Suprapubic skin (tissue), 4 donors: ENCODE measurements at regions not wholly inside any gene's neighbourhood (a gene's known extent, or its start where the extent isn't known, plus 50 kb on each side); places are given as distances from the start of the nearest gene placed in this dataset.

ENCODE experiments used
- DNase-seq, 2 donors: peaks; one replicate each; pipeline ENCODE4 v3.0.0-alpha.2; 2019; ENCODE audit warnings: low spot score in 2 of 2
- H3K27ac ChIP-seq: fragments of 200-600 bp; sonication (generic); one replicate; pipeline ENCODE4 v1.5.1; 2019
- H3K27me3 ChIP-seq: fragments of 200-600 bp; sonication (generic); one replicate; pipeline ENCODE4 v1.5.1; 2019
- H3K36me3 ChIP-seq: fragments of 200-600 bp; sonication (generic); one replicate; pipeline ENCODE4 v1.5.1; 2019
- H3K4me1 ChIP-seq: fragments of 200-600 bp; sonication (generic); one replicate; pipeline ENCODE4 v1.5.1; 2019
- H3K4me3 ChIP-seq: fragments of 200-600 bp; sonication (generic); one replicate; pipeline ENCODE4 v1.5.1; 2019; ENCODE audit warnings: mild to moderate bottlenecking
- H3K9me3 ChIP-seq: fragments of 200-600 bp; sonication (generic); one replicate; pipeline ENCODE4 v1.5.1; 2019
- EP300 ChIP-seq: sonication (generic); formaldehyde crosslinking; IDR thresholded peaks from one replicate; pipeline ENCODE4 v1.6.1; 2017; ENCODE audit warnings: antibody characterized with exemption
- POLR2A ChIP-seq, 2 donors: fragments of 450-650 bp; IDR thresholded peaks; one replicate each; pipeline ENCODE4 v1.6.1; 2017; ENCODE audit warnings: antibody characterized with exemption in 2 of 2, mild to moderate bottlenecking in 2 of 2, moderate library complexity in 2 of 2
- POLR2AphosphoS5 ChIP-seq, 3 donors: sonication (generic); formaldehyde crosslinking; IDR thresholded peaks; one replicate each; pipeline ENCODE4 v1.6.1; 2017; ENCODE audit warnings: antibody characterized with exemption in 3 of 3
- WGBS: methylation state at CpG from one replicate; pipeline ENCODE4 v1.1.5; 2018; 5-methylcytosine and 5-hydroxymethylcytosine counted together
- TF ChIP-seq, protein P1 (sequence below), 2 donors: fragments of 200-600 bp in 1 of 2; fragments of 450-650 bp in 1 of 2; sonication (generic) in 1 of 2; IDR thresholded peaks; one replicate each; pipeline ENCODE4 v1.5.1; 2016 to 2019; ENCODE audit warnings: antibody characterized with exemption in 2 of 2, mild to moderate bottlenecking in 1 of 2, moderate library complexity in 1 of 2

DNA sequence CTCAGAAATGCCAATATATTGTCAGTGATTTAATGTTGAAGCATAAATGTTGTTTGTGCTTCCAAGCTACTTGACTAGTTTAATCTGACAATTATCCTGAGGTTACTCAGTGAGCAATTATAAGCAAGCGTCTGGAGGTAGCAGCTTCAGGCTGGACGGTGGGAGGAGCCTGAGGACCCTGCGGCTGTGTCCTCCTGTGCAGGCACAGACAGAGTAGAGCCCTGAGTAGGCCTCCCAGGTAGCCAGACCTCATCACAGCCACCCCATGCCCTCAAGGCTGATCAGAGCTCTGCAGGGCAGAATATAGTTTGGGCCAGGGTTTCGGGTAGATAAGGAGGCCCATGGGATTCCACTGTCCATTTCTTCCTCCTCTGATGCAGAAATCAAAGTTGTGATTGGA is 153.6 kb downstream of the DRD1 start:
- WGBS: 91% methylated on average over 4 of the region's 4 CpGs
- Histone ChIP-seq H3K4me1 (no peaks in the 10 kb centered on the region), H3K9me3 (peaks cover 3% of the 10 kb centered on the region), H3K27ac (no peak overlapping the region), H3K4me3 (no peak overlapping the region), H3K36me3 (no peaks in the 10 kb centered on the region), H3K27me3 (peaks cover 3% of the 10 kb centered on the region)
- TF ChIP-seq, protein P1, sequence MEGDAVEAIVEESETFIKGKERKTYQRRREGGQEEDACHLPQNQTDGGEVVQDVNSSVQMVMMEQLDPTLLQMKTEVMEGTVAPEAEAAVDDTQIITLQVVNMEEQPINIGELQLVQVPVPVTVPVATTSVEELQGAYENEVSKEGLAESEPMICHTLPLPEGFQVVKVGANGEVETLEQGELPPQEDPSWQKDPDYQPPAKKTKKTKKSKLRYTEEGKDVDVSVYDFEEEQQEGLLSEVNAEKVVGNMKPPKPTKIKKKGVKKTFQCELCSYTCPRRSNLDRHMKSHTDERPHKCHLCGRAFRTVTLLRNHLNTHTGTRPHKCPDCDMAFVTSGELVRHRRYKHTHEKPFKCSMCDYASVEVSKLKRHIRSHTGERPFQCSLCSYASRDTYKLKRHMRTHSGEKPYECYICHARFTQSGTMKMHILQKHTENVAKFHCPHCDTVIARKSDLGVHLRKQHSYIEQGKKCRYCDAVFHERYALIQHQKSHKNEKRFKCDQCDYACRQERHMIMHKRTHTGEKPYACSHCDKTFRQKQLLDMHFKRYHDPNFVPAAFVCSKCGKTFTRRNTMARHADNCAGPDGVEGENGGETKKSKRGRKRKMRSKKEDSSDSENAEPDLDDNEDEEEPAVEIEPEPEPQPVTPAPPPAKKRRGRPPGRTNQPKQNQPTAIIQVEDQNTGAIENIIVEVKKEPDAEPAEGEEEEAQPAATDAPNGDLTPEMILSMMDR (IDR thresholded peaks at IDR 0.05): no peak
- TF ChIP-seq EP300 (no peak), POLR2AphosphoS5 (IDR thresholded peaks at IDR 0.05) (no peak), POLR2A (IDR thresholded peaks at IDR 0.05) (no peak)
- DNase-seq: no peak

DNA sequence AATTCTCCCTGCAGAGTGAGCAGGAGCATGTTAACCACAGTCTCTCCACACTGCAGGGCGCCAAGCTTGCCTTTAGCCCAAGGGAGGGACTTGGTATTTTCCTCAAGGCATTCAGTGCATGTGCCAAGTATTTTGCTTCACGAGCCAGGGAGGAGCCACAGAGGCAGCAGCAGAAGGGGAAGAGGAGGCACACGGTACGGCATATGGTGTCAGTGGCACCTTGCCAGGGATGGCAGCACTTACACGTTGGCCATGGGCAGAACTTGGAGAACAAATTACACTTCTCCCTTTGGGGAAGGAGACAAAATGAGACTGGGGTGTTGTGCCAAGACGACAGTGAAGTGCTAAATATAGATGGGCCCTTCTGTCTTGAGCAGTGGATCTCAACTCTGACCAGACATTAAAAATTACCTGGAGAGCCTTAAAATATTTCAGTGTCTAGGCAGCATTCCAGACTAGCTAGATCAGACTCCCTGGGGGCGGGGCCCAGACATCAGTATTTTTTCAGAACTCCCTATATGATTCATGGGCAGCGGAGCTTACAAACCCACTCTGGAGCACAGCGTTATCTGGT is 155.8 kb downstream of the DRD1 start:
- Histone ChIP-seq H3K27me3 (no peaks in the 10 kb centered on the region), H3K4me3 (no peak overlapping the region), H3K36me3 (no peaks in the 10 kb centered on the region), H3K27ac (no peak overlapping the region), H3K9me3 (no peaks in the 10 kb centered on the region), H3K4me1 (no peaks in the 10 kb centered on the region)
- DNase-seq: no peak
- no peak for TF ChIP-seq POLR2A (IDR thresholded peaks at IDR 0.05)
- TF ChIP-seq POLR2AphosphoS5 (IDR thresholded peaks at IDR 0.05): no peak
- 27% methylated on average over 9 of the region's 9 CpGs for WGBS

DNA sequence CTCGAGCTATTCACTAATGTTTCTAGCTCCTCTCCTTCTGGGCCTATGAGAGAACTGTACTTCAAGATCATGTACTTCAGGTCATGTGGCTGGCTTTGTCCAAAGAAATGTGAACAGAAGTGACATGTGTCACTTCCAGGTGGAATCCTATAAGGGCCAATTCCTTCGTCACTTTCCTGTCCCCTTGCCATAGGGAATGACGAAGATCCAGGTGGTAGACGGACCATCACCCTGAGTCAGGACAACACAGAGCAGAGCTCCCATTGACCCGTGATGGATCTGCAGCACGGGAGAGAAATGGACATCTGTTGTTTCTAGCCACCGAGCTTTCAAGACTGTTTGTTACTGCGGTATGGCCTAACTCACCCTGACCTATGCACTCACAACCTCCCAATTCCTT is 157.0 kb downstream of the DRD1 start:
- Histone ChIP-seq H3K4me3 (no peak overlapping the region), H3K27me3 (no peaks in the 10 kb centered on the region), H3K9me3 (no peaks in the 10 kb centered on the region), H3K4me1 (no peaks in the 10 kb centered on the region), H3K27ac (no peak overlapping the region), H3K36me3 (no peaks in the 10 kb centered on the region)
- WGBS: 91% methylated on average over 8 of the region's 8 CpGs
- TF ChIP-seq EP300 (no peak), POLR2AphosphoS5 (IDR thresholded peaks at IDR 0.05) (no peak), POLR2A (IDR thresholded peaks at IDR 0.05) (no peak)
- TF ChIP-seq, protein P1 (IDR thresholded peaks at IDR 0.05): no peak
- DNase-seq: no peak

DNA sequence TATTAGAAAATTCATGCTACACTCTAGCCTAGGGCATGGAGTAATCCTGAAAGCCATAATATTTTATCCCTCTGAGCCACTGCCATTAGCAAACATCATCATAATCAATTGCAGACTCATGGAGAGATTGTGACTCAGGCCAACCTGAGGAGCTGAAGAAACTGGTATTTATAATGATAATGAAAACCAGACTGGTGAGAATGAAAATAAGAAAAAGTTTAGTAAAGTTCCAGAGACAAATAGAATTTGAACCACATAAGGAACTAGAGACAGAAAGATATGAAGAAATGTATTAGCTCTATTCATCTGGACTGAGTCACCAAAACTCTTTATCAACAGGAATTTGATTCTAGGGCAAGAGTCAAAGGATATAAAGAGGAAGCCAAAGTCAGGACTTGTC is 158.7 kb downstream of the DRD1 start:
- Histone ChIP-seq H3K27me3 (no peaks in the 10 kb centered on the region), H3K36me3 (no peaks in the 10 kb centered on the region), H3K9me3 (no peaks in the 10 kb centered on the region), H3K4me3 (no peak overlapping the region), H3K4me1 (no peaks in the 10 kb centered on the region), H3K27ac (no peak overlapping the region)
- TF ChIP-seq, protein P1 (IDR thresholded peaks at IDR 0.05): no peak
- TF ChIP-seq EP300 (no peak), POLR2A (IDR thresholded peaks at IDR 0.05) (no peak), POLR2AphosphoS5 (IDR thresholded peaks at IDR 0.05) (no peak)
- DNase-seq: no peak

- Histone ChIP-seq H3K27ac (no peak overlapping the region), H3K9me3 (no peaks in the 10 kb centered on the region), H3K36me3 (no peaks in the 10 kb centered on the region), H3K4me3 (no peak overlapping the region), H3K27me3 (no peaks in the 10 kb centered on the region), H3K4me1 (no peaks in the 10 kb centered on the region)
- DNase-seq: no peak
- no peak for TF ChIP-seq POLR2A (IDR thresholded peaks at IDR 0.05)
- no peak for TF ChIP-seq POLR2AphosphoS5 (IDR thresholded peaks at IDR 0.05)
- TF ChIP-seq EP300: no peak
- TF ChIP-seq, protein P1 (IDR thresholded peaks at IDR 0.05): no peak
- 59% methylated on average over 2 of the region's 2 CpGs for WGBS
These were observed 159.2 kb downstream of the DRD1 start for GRCh38 chr5:175284806-175285205.
